ENCODE measurements at regions not wholly inside any gene's neighbourhood (a gene's known extent, or its start where the extent isn't known, plus 50 kb on each side); places are given as distances from the start of the nearest gene placed in this dataset.
"Not testable (repeated sequence)": the region's sequence is repeated elsewhere in the genome, so short reads cannot be mapped to it uniquely, and the experiment has no call there.

- no peak for DNase-seq (ENCODE audit: low spot score)
Measured at GRCh38 chr2:36235426-36235825, 120.2 kb upstream of the CRIM1 start.

GRCh38 chr2:36223259-36223658 is 132.3 kb upstream of the CRIM1 start:
- no peak for DNase-seq (ENCODE audit: low spot score)

GRCh38 chr2:36222485-36222884 is 133.1 kb upstream of the CRIM1 start:
- DNase-seq (ENCODE audit: low spot score), result no peak

GRCh38 chr2:36214691-36215090 is 140.9 kb upstream of the CRIM1 start:
- no peak for DNase-seq (ENCODE audit: low spot score)

- no peak for DNase-seq (ENCODE audit: low spot score)
Measured at GRCh38 chr2:36203366-36203765, 152.2 kb upstream of the CRIM1 start.

- DNase-seq (ENCODE audit: low spot score), result no peak
Measured at GRCh38 chr2:36197181-36197971, 158.2 kb upstream of the CRIM1 start.

- DNase-seq (ENCODE audit: low spot score), result no peak
Measured at GRCh38 chr2:36193680-36194079, 161.9 kb upstream of the CRIM1 start.

- no peak for DNase-seq (ENCODE audit: low spot score)
Measured at GRCh38 chr2:36192983-36193382, 162.6 kb upstream of the CRIM1 start.

GRCh38 chr2:36190097-36190496 is 165.5 kb upstream of the CRIM1 start:
- DNase-seq (ENCODE audit: low spot score), result no peak

- no peak for DNase-seq (ENCODE audit: low spot score)
Measured at GRCh38 chr2:36185624-36186023, 170.0 kb upstream of the CRIM1 start.

GRCh38 chr2:36184848-36185247 is 170.7 kb upstream of the CRIM1 start:
- DNase-seq (ENCODE audit: low spot score), result no peak

- DNase-seq (ENCODE audit: low spot score), result not testable (repeated sequence)
Measured at GRCh38 chr2:36180789-36181482, 174.6 kb upstream of the CRIM1 start.

- not testable (repeated sequence) for DNase-seq (ENCODE audit: low spot score)
Measured at GRCh38 chr2:36180293-36180692, 175.3 kb upstream of the CRIM1 start.

GRCh38 chr2:36179668-36180269 is 175.8 kb upstream of the CRIM1 start:
- not testable (repeated sequence) for DNase-seq (ENCODE audit: low spot score)

- peak; percentile 33 for DNase-seq (ENCODE audit: low spot score)
Measured at GRCh38 chr2:36178384-36178783, 177.2 kb upstream of the CRIM1 start.

- no peak for DNase-seq (ENCODE audit: low spot score)
Measured at GRCh38 chr2:36177282-36177681, 178.3 kb upstream of the CRIM1 start.

- DNase-seq (ENCODE audit: low spot score), result no peak
Measured at GRCh38 chr2:36174920-36175319, 180.7 kb upstream of the CRIM1 start.

- no peak for DNase-seq (ENCODE audit: low spot score)
Measured at GRCh38 chr2:36173760-36174404, 181.7 kb upstream of the CRIM1 start.

- DNase-seq (ENCODE audit: low spot score), result no peak
Measured at GRCh38 chr2:36172824-36173223, 182.8 kb upstream of the CRIM1 start.

GRCh38 chr2:36170805-36171204 is 184.8 kb upstream of the CRIM1 start:
- DNase-seq (ENCODE audit: low spot score), result no peak

- DNase-seq (ENCODE audit: low spot score), result no peak
Measured at GRCh38 chr2:36169843-36170242, 185.7 kb upstream of the CRIM1 start.

- no peak for DNase-seq (ENCODE audit: low spot score)
Measured at GRCh38 chr2:36168115-36168514, 187.5 kb upstream of the CRIM1 start.

GRCh38 chr2:36165132-36165531 is 190.4 kb upstream of the CRIM1 start:
- no peak for DNase-seq (ENCODE audit: low spot score)
